ENCODE measurements at regions not wholly inside any gene's neighbourhood (a gene's known extent, or its start where the extent isn't known, plus 50 kb on each side); places are given as distances from the start of the nearest gene placed in this dataset.

DNA sequence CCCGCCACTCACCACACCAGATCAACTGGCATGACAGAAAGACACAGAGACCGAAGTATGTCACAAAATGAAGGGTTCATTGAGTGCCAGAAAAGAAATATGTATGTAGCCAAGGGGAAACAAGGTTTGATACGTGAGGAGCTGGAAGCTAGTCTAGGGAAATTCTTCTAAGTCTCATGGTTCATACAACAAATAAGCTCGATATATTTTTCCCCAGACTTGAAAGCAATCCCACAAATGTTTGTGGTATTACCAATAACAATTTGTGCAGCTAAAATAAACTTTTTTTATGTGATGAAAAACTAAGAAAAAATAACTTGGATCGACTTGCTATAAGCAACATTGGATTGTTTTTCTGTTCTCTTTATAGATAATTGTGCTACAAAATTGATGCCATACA lies 777.0 kb downstream of the TSN start:
- TF ChIP-seq POLR2A (IDR thresholded peaks at IDR 0.05; ENCODE audit: low read length) (no peak), GATA1 (IDR thresholded peaks at IDR 0.05; ENCODE audit: low read depth, low read length) (no peak)
